ENCODE measurements at regions not wholly inside any gene's neighbourhood (a gene's known extent, or its start where the extent isn't known, plus 50 kb on each side); places are given as distances from the start of the nearest gene placed in this dataset.

DNA sequence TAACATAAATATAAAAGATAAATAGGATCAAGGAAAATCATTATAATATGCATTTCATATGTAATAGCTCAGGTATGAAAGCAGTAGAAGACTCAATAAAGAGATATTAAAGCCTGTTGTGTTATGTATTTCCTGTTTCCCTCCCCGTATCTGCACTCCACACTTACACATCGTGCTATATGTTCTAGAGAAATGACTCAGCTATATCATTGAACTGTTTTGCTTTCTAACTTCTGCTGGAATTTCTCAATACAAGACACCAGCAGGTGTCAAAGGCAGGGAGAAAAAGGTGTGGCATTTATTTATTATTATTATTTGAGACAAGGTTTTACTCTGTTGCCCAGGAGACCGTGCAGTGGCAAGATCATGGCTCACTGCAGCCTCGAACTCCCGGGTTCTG, 842.8 kb upstream of the CNTN5 start (continued):
- TF ChIP-seq, protein P1, sequence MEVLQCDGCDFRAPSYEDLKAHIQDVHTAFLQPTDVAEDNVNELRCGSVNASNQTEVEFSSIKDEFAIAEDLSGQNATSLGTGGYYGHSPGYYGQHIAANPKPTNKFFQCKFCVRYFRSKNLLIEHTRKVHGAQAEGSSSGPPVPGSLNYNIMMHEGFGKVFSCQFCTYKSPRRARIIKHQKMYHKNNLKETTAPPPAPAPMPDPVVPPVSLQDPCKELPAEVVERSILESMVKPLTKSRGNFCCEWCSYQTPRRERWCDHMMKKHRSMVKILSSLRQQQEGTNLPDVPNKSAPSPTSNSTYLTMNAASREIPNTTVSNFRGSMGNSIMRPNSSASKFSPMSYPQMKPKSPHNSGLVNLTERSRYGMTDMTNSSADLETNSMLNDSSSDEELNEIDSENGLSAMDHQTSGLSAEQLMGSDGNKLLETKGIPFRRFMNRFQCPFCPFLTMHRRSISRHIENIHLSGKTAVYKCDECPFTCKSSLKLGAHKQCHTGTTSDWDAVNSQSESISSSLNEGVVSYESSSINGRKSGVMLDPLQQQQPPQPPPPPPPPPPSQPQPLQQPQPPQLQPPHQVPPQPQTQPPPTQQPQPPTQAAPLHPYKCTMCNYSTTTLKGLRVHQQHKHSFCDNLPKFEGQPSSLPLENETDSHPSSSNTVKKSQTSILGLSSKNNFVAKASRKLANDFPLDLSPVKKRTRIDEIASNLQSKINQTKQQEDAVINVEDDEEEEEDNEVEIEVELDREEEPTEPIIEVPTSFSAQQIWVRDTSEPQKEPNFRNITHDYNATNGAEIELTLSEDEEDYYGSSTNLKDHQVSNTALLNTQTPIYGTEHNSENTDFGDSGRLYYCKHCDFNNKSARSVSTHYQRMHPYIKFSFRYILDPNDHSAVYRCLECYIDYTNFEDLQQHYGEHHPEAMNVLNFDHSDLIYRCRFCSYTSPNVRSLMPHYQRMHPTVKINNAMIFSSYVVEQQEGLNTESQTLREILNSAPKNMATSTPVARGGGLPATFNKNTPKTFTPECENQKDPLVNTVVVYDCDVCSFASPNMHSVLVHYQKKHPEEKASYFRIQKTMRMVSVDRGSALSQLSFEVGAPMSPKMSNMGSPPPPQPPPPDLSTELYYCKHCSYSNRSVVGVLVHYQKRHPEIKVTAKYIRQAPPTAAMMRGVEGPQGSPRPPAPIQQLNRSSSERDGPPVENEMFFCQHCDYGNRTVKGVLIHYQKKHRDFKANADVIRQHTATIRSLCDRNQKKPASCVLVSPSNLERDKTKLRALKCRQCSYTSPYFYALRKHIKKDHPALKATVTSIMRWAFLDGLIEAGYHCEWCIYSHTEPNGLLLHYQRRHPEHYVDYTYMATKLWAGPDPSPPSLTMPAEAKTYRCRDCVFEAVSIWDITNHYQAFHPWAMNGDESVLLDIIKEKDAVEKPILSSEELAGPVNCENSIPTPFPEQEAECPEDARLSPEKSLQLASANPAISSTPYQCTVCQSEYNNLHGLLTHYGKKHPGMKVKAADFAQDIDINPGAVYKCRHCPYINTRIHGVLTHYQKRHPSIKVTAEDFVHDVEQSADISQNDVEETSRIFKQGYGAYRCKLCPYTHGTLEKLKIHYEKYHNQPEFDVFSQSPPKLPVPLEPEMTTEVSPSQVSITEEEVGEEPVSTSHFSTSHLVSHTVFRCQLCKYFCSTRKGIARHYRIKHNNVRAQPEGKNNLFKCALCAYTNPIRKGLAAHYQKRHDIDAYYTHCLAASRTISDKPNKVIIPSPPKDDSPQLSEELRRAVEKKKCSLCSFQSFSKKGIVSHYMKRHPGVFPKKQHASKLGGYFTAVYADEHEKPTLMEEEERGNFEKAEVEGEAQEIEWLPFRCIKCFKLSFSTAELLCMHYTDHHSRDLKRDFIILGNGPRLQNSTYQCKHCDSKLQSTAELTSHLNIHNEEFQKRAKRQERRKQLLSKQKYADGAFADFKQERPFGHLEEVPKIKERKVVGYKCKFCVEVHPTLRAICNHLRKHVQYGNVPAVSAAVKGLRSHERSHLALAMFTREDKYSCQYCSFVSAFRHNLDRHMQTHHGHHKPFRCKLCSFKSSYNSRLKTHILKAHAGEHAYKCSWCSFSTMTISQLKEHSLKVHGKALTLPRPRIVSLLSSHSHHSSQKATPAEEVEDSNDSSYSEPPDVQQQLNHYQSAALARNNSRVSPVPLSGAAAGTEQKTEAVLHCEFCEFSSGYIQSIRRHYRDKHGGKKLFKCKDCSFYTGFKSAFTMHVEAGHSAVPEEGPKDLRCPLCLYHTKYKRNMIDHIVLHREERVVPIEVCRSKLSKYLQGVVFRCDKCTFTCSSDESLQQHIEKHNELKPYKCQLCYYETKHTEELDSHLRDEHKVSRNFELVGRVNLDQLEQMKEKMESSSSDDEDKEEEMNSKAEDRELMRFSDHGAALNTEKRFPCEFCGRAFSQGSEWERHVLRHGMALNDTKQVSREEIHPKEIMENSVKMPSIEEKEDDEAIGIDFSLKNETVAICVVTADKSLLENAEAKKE (CRISPR knock-in tag; IDR thresholded peaks at IDR 0.05): no peak
- no peak for TF ChIP-seq POLR2AphosphoS5 (IDR thresholded peaks at IDR 0.05; ENCODE audit: low read depth)
- TF ChIP-seq CREB1 (CRISPR knock-in tag; IDR thresholded peaks at IDR 0.05; ENCODE audit: low read depth): no peak
- TF ChIP-seq ZNF114 (CRISPR knock-in tag; IDR thresholded peaks at IDR 0.05): no peak
- no peak for TF ChIP-seq ZNF331 (CRISPR knock-in tag; IDR thresholded peaks at IDR 0.05; ENCODE audit: low read depth)
- TF ChIP-seq NANOG (IDR thresholded peaks at IDR 0.05; ENCODE audit: borderline replicate concordance): no peak
- TF ChIP-seq JUNB (IDR thresholded peaks at IDR 0.05; ENCODE audit: unreplicated experiment): no peak

DNA sequence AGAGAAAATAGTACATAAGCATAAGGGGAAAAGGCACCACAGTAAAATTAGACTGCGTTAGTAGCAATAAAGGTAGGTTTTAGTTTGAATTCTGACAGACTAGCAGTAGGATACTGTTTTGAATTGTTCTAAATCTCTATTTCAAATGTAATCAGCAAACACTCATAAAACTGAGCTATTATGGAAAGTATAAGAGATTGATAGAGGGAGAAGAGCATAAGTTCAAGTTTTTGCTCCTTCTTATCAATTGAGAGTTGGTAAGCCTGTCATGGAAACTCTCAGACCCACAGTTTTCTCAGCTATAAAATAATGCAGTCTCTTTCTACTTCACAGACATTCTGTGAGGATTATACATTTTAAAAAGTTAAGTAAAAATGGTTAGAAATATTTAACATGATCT, 840.2 kb upstream of the CNTN5 start:
- H3K36me3 ChIP-seq (ENCODE audit: insufficient read depth): no peaks in the 10 kb centered on the region
- Mint-ChIP-seq H3K9me3 (peaks cover 14% of the 10 kb centered on the region), H3K27ac (no peak overlapping the region), H3K36me3 (ENCODE audit: low read depth) (peaks cover 8% of the 10 kb centered on the region; the same call in 2 of the 3 replicates), H3K4me3 (no peak overlapping the region), H3K4me1 (no peaks in the 10 kb centered on the region), H3K27me3 (ENCODE audit: insufficient read depth, low read depth, poor library complexity) (peaks cover 2% of the 10 kb centered on the region)
- H3F3A ChIP-seq (replicated peaks; ENCODE audit: low read depth): no peaks in the 10 kb centered on the region
- no peaks in the 10 kb centered on the region for H4K20me1 ChIP-seq (replicated peaks; ENCODE audit: insufficient read depth)
- no peaks in the 10 kb centered on the region for H3K4me1 ChIP-seq (ENCODE audit: insufficient read depth)
- no peak overlapping the region for H3K4me2 ChIP-seq
- no peaks in the 10 kb centered on the region for H3K9me2 ChIP-seq (ENCODE audit: insufficient read depth)
- H2AFZ ChIP-seq: no peak overlapping the region
- no peak overlapping the region for H3K4me3 ChIP-seq
- DNase-seq (ENCODE audit: low spot score) (no peak), ATAC-seq (no peak)
- no peak overlapping the region for H3K27ac ChIP-seq (ENCODE audit: low read depth)
- H3K27me3 ChIP-seq (ENCODE audit: insufficient read depth): no peaks in the 10 kb centered on the region
- no peaks in the 10 kb centered on the region for H3K79me2 ChIP-seq (replicated peaks; ENCODE audit: insufficient read depth)
- TF ChIP-seq, protein P2, sequence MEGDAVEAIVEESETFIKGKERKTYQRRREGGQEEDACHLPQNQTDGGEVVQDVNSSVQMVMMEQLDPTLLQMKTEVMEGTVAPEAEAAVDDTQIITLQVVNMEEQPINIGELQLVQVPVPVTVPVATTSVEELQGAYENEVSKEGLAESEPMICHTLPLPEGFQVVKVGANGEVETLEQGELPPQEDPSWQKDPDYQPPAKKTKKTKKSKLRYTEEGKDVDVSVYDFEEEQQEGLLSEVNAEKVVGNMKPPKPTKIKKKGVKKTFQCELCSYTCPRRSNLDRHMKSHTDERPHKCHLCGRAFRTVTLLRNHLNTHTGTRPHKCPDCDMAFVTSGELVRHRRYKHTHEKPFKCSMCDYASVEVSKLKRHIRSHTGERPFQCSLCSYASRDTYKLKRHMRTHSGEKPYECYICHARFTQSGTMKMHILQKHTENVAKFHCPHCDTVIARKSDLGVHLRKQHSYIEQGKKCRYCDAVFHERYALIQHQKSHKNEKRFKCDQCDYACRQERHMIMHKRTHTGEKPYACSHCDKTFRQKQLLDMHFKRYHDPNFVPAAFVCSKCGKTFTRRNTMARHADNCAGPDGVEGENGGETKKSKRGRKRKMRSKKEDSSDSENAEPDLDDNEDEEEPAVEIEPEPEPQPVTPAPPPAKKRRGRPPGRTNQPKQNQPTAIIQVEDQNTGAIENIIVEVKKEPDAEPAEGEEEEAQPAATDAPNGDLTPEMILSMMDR (conservative IDR thresholded peaks at IDR 0.05; ENCODE audit: low read depth in 2 of 2): no peak
- TF ChIP-seq JUNB (IDR thresholded peaks at IDR 0.05; ENCODE audit: unreplicated experiment) (no peak), STAT1 (IDR thresholded peaks at IDR 0.05; ENCODE audit: unreplicated experiment) (no peak), EZH2 (IDR thresholded peaks at IDR 0.05; ENCODE audit: low read depth, unreplicated experiment) (no peak), EZH2phosphoT487 (IDR thresholded peaks at IDR 0.05; ENCODE audit: unreplicated experiment) (no peak), NANOG (IDR thresholded peaks at IDR 0.05; ENCODE audit: borderline replicate concordance) (no peak)
- TF ChIP-seq, protein P3, sequence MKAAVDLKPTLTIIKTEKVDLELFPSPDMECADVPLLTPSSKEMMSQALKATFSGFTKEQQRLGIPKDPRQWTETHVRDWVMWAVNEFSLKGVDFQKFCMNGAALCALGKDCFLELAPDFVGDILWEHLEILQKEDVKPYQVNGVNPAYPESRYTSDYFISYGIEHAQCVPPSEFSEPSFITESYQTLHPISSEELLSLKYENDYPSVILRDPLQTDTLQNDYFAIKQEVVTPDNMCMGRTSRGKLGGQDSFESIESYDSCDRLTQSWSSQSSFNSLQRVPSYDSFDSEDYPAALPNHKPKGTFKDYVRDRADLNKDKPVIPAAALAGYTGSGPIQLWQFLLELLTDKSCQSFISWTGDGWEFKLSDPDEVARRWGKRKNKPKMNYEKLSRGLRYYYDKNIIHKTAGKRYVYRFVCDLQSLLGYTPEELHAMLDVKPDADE (IDR thresholded peaks at IDR 0.05): no peak

All from GM23338 (cell line).